Astrocyte (in vitro differentiated cells and primary cell): ENCODE measurements at regions not wholly inside any gene's neighbourhood (a gene's known extent, or its start where the extent isn't known, plus 50 kb on each side); places are given as distances from the start of the nearest gene placed in this dataset.

ENCODE experiments used
- DNase-seq: peaks from one replicate; pipeline ENCODE4 v3.0.0-alpha.2; 2010; ENCODE audit warnings: low read depth
- FAIRE-seq: peaks from 2 replicates; lab custom pipeline; 2011; peaks lifted over from hg19 to GRCh38; lab: Jason Lieb, UNC
- H2AFZ ChIP-seq: 2 replicates; pipeline ENCODE4 v1.6.0; 2012; ENCODE audit warnings: low read depth, low read length, inconsistent platforms
- H3K27ac ChIP-seq: 2 replicates; pipeline ENCODE4 v1.5.1; 2011; ENCODE audit warnings: low read depth, low read length, inconsistent platforms
- H3K27me3 ChIP-seq: 2 replicates; pipeline ENCODE4 v1.6.0; 2011; ENCODE audit warnings: low read length, inconsistent platforms; ENCODE audit not compliant: insufficient read depth
- H3K36me3 ChIP-seq: 2 replicates; pipeline ENCODE4 v1.5.1; 2011; ENCODE audit warnings: low read length, inconsistent platforms; ENCODE audit not compliant: insufficient read depth
- H3K4me1 ChIP-seq: 2 replicates; pipeline ENCODE4 v1.5.1; 2011; ENCODE audit warnings: low read length, inconsistent platforms; ENCODE audit not compliant: insufficient read depth
- H3K4me2 ChIP-seq: 2 replicates; pipeline ENCODE4 v1.6.0; 2012; ENCODE audit warnings: low read length, inconsistent platforms
- H3K4me3 ChIP-seq: 2 replicates; pipeline ENCODE4 v1.5.1; 2011; ENCODE audit warnings: low read depth, mild to moderate bottlenecking, low read length, inconsistent platforms; ENCODE audit not compliant: insufficient read depth
- H3K79me2 ChIP-seq: 2 replicates; pipeline ENCODE4 v1.6.0; 2012; ENCODE audit warnings: mild to moderate bottlenecking, low read length, inconsistent platforms; ENCODE audit not compliant: insufficient read depth
- H3K9ac ChIP-seq: 2 replicates; pipeline ENCODE4 v1.6.0; 2012; ENCODE audit warnings: mild to moderate bottlenecking, low read length, inconsistent platforms
- H3K9me3 ChIP-seq: 2 replicates; pipeline ENCODE4 v1.5.1; 2012; ENCODE audit warnings: low read depth, mild to moderate bottlenecking, low read length, inconsistent platforms; ENCODE audit not compliant: insufficient read depth
- H4K20me1 ChIP-seq: 2 replicates; pipeline ENCODE4 v1.6.0; 2012; ENCODE audit warnings: low read length, inconsistent platforms; ENCODE audit not compliant: insufficient read depth
- H3K27ac Mint-ChIP-seq: one replicate; pipeline ENCODE4 v1.8.0; 2021; ENCODE audit warnings: mild to moderate bottlenecking, mixed read lengths; ENCODE audit not compliant: unreplicated experiment
- H3K27me3 Mint-ChIP-seq: one replicate; pipeline ENCODE4 v1.8.0; 2021; ENCODE audit warnings: low read depth, mixed read lengths; ENCODE audit not compliant: unreplicated experiment
- H3K36me3 Mint-ChIP-seq: one replicate; pipeline ENCODE4 v1.8.0; 2021; ENCODE audit warnings: low read depth, mixed read lengths; ENCODE audit not compliant: unreplicated experiment
- H3K4me1 Mint-ChIP-seq: one replicate; pipeline ENCODE4 v1.8.0; 2021; ENCODE audit warnings: low read depth, mixed read lengths; ENCODE audit not compliant: unreplicated experiment
- H3K4me3 Mint-ChIP-seq: one replicate; pipeline ENCODE4 v1.8.0; 2021; ENCODE audit warnings: mild to moderate bottlenecking, moderate library complexity, mixed read lengths; ENCODE audit not compliant: unreplicated experiment
- H3K9me3 Mint-ChIP-seq: one replicate; pipeline ENCODE4 v1.8.0; 2021; ENCODE audit warnings: mild to moderate bottlenecking, mixed read lengths; ENCODE audit not compliant: unreplicated experiment
- EZH2 ChIP-seq: IDR thresholded peaks from 2 replicates; pipeline ENCODE4 v1.6.1; 2012; ENCODE audit warnings: mild to moderate bottlenecking, low read length, inconsistent platforms; ENCODE audit not compliant: insufficient read depth
- TF ChIP-seq, protein P1 (sequence below): IDR thresholded peaks from 2 replicates; pipeline ENCODE4 v1.5.1; 2011; ENCODE audit warnings: low read depth, mild to moderate bottlenecking, inconsistent platforms, low read length, moderate library complexity; ENCODE audit not compliant: insufficient read depth

- FAIRE-seq (no peak), DNase-seq (no peak)
- Mint-ChIP-seq H3K4me1 (no peaks in the 10 kb centered on the region), H3K27ac (no peak overlapping the region), H3K9me3 (no peaks in the 10 kb centered on the region), H3K36me3 (no peaks in the 10 kb centered on the region), H3K4me3 (no peak overlapping the region), H3K27me3 (no peaks in the 10 kb centered on the region)
- H3K4me2 ChIP-seq, result no peak overlapping the region
- no peaks in the 10 kb centered on the region for H3K9me3 ChIP-seq
- H3K27ac ChIP-seq, result no peak overlapping the region
- no peaks in the 10 kb centered on the region for H3K27me3 ChIP-seq
- no peaks in the 10 kb centered on the region for H3K36me3 ChIP-seq
- H3K9ac ChIP-seq, result no peak overlapping the region
- no peaks in the 10 kb centered on the region for H3K4me1 ChIP-seq
- H2AFZ ChIP-seq, result no peak overlapping the region
- no peak overlapping the region for H3K4me3 ChIP-seq
- TF ChIP-seq, protein P1, sequence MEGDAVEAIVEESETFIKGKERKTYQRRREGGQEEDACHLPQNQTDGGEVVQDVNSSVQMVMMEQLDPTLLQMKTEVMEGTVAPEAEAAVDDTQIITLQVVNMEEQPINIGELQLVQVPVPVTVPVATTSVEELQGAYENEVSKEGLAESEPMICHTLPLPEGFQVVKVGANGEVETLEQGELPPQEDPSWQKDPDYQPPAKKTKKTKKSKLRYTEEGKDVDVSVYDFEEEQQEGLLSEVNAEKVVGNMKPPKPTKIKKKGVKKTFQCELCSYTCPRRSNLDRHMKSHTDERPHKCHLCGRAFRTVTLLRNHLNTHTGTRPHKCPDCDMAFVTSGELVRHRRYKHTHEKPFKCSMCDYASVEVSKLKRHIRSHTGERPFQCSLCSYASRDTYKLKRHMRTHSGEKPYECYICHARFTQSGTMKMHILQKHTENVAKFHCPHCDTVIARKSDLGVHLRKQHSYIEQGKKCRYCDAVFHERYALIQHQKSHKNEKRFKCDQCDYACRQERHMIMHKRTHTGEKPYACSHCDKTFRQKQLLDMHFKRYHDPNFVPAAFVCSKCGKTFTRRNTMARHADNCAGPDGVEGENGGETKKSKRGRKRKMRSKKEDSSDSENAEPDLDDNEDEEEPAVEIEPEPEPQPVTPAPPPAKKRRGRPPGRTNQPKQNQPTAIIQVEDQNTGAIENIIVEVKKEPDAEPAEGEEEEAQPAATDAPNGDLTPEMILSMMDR, result no peak
- no peak for TF ChIP-seq EZH2
- H4K20me1 ChIP-seq, result no peaks in the 10 kb centered on the region
- no peaks in the 10 kb centered on the region for H3K79me2 ChIP-seq
Measured at GRCh38 chr1:105655032-105655431, 1401.4 kb upstream of the PRMT6 start.

- no peaks in the 10 kb centered on the region for H4K20me1 ChIP-seq
- FAIRE-seq (no peak), DNase-seq (peak; percentile 1)
- peaks cover 2% of the 10 kb centered on the region for H3K9me3 Mint-ChIP-seq
- no peak for TF ChIP-seq EZH2
- TF ChIP-seq, protein P1, result no peak
- H3K27me3 ChIP-seq, result no peaks in the 10 kb centered on the region
- H3K9ac ChIP-seq, result no peak overlapping the region
- no peaks in the 10 kb centered on the region for H3K36me3 ChIP-seq
- peaks cover 4% of the 10 kb centered on the region for H3K4me1 Mint-ChIP-seq
- H3K27ac Mint-ChIP-seq, result no peak overlapping the region
- no peaks in the 10 kb centered on the region for H3K4me1 ChIP-seq
- H2AFZ ChIP-seq, result no peak overlapping the region
- H3K4me3 ChIP-seq, result no peak overlapping the region
- H3K27me3 Mint-ChIP-seq, result no peaks in the 10 kb centered on the region
- H3K79me2 ChIP-seq, result no peaks in the 10 kb centered on the region
- no peak overlapping the region for H3K27ac ChIP-seq
- no peaks in the 10 kb centered on the region for H3K9me3 ChIP-seq
- peak overlapping the region; percentile 3 for H3K4me2 ChIP-seq
- H3K36me3 Mint-ChIP-seq, result no peaks in the 10 kb centered on the region
- no peak overlapping the region for H3K4me3 Mint-ChIP-seq
Measured at GRCh38 chr1:105664495-105664894, 1392.0 kb upstream of the PRMT6 start.

DNA sequence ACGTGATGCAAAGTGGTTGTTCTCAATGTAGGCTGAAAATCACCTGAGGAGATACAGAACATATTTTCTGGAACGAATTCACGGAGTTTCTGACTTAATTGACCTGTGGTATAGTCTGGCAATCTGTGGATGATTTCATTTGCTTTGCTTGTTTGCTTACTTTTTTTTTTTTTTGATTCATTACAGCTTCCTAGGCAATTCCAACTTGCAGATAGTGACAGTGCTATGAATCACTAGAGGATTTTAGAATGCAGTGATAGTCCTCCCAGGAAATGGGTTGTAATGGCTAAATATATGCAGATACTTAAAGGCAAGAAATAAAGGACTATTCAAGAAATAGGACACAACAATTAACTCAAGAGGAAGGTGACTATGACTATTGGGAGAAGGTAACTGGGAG lies 1378.1 kb upstream of the PRMT6 start:
- Histone ChIP-seq H2AFZ (no peak overlapping the region), H3K9ac (no peak overlapping the region), H3K27ac (no peak overlapping the region), H3K27me3 (no peaks in the 10 kb centered on the region), H3K4me3 (no peak overlapping the region), H3K79me2 (no peaks in the 10 kb centered on the region), H4K20me1 (no peaks in the 10 kb centered on the region), H3K36me3 (no peaks in the 10 kb centered on the region), H3K9me3 (no peaks in the 10 kb centered on the region), H3K4me2 (no peak overlapping the region), H3K4me1 (no peaks in the 10 kb centered on the region)
- no peak for TF ChIP-seq EZH2
- TF ChIP-seq, protein P1, result no peak
- Mint-ChIP-seq H3K4me3 (no peak overlapping the region), H3K36me3 (no peaks in the 10 kb centered on the region), H3K27me3 (no peaks in the 10 kb centered on the region), H3K27ac (no peak overlapping the region), H3K4me1 (no peaks in the 10 kb centered on the region), H3K9me3 (peaks cover 4% of the 10 kb centered on the region)
- FAIRE-seq (no peak), DNase-seq (no peak)
